ENCODE measurements at regions not wholly inside any gene's neighbourhood (a gene's known extent, or its start where the extent isn't known, plus 50 kb on each side); places are given as distances from the start of the nearest gene placed in this dataset.

DNA sequence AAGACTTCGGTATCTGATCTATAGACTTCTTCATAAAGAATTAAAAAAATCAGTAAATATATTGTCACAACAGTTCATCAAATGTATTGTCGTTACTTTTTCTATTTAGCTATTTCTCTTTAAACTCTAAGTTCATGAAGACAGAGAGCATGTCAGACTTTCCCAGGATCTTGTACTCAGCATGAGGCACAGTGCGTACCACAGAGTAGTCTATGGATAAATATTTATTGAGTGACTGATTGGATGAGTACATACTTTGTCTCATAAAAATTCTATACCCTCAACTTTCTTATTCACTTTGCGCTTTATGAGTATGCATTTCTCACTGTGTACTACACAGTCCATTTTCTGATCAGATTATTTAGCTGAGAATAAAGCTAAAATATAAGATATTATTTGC is 1284.4 kb upstream of the ADGRB3 start:
- no peak for DNase-seq (ENCODE audit: insufficient read length, low spot score)
- no peak for TF ChIP-seq CTCF (IDR thresholded peaks at IDR 0.05; ENCODE audit: insufficient read depth, missing control alignments)
- no peak for FAIRE-seq

GRCh38 chr6:67345946-67346345 is 1289.1 kb upstream of the ADGRB3 start:
- DNase-seq (ENCODE audit: insufficient read length, low spot score) (no peak), FAIRE-seq (no peak)
- TF ChIP-seq CTCF (IDR thresholded peaks at IDR 0.05; ENCODE audit: insufficient read depth, missing control alignments): no peak

GRCh38 chr6:67336014-67336413 is 1299.1 kb upstream of the ADGRB3 start:
- DNase-seq (ENCODE audit: insufficient read length, low spot score) (no peak), FAIRE-seq (no peak)
- no peak for TF ChIP-seq CTCF (IDR thresholded peaks at IDR 0.05; ENCODE audit: insufficient read depth, missing control alignments)

DNA sequence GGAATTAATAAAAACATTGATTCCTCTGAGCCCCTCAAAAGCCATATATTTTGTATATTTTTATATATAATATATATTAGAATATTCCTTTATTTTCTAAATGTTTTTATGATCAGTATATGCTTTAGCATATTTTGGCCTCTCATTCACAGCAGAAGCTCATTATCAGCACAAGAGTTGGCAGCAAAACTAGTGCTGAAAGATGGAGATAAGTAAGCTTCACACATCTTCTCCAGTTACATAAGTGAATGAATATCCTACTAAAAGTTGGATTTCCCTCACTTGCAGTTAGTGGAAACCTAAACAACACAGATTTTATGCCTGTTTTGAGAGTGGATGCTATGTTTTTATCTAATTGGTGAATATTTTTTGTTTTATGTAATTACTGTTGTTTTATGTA is 1303.8 kb upstream of the ADGRB3 start:
- TF ChIP-seq CTCF (IDR thresholded peaks at IDR 0.05; ENCODE audit: insufficient read depth, missing control alignments): no peak
- FAIRE-seq (no peak), DNase-seq (ENCODE audit: insufficient read length, low spot score) (no peak)

DNA sequence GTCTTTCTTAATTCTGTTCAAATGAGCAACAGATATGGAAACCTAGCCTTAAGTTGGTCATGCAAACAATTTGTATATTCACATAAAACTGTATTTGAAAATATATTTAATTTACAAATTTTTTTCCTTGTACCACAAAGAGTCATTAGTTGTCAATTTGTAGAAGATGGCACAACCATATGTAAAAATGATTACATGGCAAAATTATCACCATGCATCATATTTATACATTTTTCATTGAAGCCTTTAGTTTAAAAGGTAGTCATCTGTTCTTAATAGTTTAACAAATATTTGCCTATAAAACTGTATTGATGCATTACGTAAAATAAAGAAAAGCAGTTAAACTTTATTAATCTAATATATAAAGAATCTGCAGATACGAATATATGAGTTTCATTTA is 1306.8 kb upstream of the ADGRB3 start:
- TF ChIP-seq CTCF (IDR thresholded peaks at IDR 0.05; ENCODE audit: insufficient read depth, missing control alignments): no peak
- DNase-seq (ENCODE audit: insufficient read length, low spot score) (no peak), FAIRE-seq (no peak)

GRCh38 chr6:67300430-67301040 is 1334.5 kb upstream of the ADGRB3 start:
- no peak for TF ChIP-seq CTCF (IDR thresholded peaks at IDR 0.05; ENCODE audit: insufficient read depth, missing control alignments)
- no peak for FAIRE-seq

GRCh38 chr6:67292169-67292568 is 1342.9 kb upstream of the ADGRB3 start:
- TF ChIP-seq CTCF (IDR thresholded peaks at IDR 0.05; ENCODE audit: insufficient read depth, missing control alignments): no peak
- FAIRE-seq: no peak
- no peak for DNase-seq (ENCODE audit: insufficient read length, low spot score)

More at GRCh38 chr6:67300430-67301040, 1334.5 kb upstream of the ADGRB3 start:
- no peak for DNase-seq (ENCODE audit: insufficient read length, low spot score)
